ENCODE measurements at regions not wholly inside any gene's neighbourhood (a gene's known extent, or its start where the extent isn't known, plus 50 kb on each side); places are given as distances from the start of the nearest gene placed in this dataset.

GRCh38 chr20:39181490-39181889 lies 219.3 kb downstream of the DHX35 start:
- ATAC-seq (ENCODE audit: poor library complexity), result no peak
- Mint-ChIP-seq H3K36me3 (ENCODE audit: low read depth) (no peaks in the 10 kb centered on the region), H3K4me3 (no peak overlapping the region), H3K4me1 (ENCODE audit: low read depth) (no peaks in the 10 kb centered on the region), H3K27ac (no peak overlapping the region), H3K9me3 (peaks cover 3% of the 10 kb centered on the region), H3K27me3 (peaks cover 7% of the 10 kb centered on the region)
- TF ChIP-seq, protein P1, sequence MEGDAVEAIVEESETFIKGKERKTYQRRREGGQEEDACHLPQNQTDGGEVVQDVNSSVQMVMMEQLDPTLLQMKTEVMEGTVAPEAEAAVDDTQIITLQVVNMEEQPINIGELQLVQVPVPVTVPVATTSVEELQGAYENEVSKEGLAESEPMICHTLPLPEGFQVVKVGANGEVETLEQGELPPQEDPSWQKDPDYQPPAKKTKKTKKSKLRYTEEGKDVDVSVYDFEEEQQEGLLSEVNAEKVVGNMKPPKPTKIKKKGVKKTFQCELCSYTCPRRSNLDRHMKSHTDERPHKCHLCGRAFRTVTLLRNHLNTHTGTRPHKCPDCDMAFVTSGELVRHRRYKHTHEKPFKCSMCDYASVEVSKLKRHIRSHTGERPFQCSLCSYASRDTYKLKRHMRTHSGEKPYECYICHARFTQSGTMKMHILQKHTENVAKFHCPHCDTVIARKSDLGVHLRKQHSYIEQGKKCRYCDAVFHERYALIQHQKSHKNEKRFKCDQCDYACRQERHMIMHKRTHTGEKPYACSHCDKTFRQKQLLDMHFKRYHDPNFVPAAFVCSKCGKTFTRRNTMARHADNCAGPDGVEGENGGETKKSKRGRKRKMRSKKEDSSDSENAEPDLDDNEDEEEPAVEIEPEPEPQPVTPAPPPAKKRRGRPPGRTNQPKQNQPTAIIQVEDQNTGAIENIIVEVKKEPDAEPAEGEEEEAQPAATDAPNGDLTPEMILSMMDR (IDR thresholded peaks at IDR 0.05), result no peak
- no peak for DNase-seq
- H3K27me3 ChIP-seq (ENCODE audit: control insufficient read depth in 1 of 2, insufficient read depth in 2 of 2, low read length in 2 of 2), result peaks cover 0 to 4% of the 10 kb centered on the region in 2 experiments
- H3K4me3 ChIP-seq (ENCODE audit: low read length), result no peak overlapping the region
- intact Hi-C loops (cut with DNase I, micrococcal nuclease), result no loop called here
- CTCF ChIA-PET, result no interaction called here
- H3K36me3 ChIP-seq (ENCODE audit: insufficient read depth, low read length), result no peaks in the 10 kb centered on the region
- no peaks in the 10 kb centered on the region for H3K9me3 ChIP-seq (ENCODE audit: control insufficient read depth in 1 of 2, insufficient read depth in 1 of 2, low read length in 2 of 2)
- no peaks in the 10 kb centered on the region for H3K4me1 ChIP-seq (ENCODE audit: insufficient read depth, low read length)
- H3K27ac ChIP-seq (ENCODE audit: low read depth in 1 of 2, low read length in 2 of 2), result no peak overlapping the region
- POLR2A ChIA-PET, result no interaction called here

DNA sequence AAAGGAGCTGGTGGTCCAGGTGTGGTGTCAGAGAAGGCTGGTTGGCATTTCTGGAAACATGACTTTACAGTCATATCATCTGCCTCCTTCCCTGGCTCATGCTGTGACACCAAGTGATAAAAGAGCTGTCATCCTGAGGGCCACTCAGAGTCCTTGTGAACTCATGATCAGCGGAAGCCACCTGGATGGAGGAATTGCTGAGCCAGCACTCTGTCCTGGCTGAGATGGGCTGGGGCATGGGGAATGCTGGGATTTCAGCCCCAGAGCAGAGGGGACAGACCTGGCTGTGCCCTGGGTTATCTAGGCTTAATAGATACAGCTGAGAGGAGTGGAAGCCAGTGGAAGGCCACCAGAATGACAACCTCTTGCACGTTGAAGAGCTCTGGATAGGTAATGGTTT lies 214.3 kb downstream of the DHX35 start:
- H3K36me3 ChIP-seq (ENCODE audit: insufficient read depth, low read length), result no peaks in the 10 kb centered on the region
- no peaks in the 10 kb centered on the region for H3K4me1 Mint-ChIP-seq (ENCODE audit: low read depth)
- H3K27ac ChIP-seq (ENCODE audit: low read depth in 1 of 2, low read length in 2 of 2), result no peak overlapping the region
- TF ChIP-seq, protein P1 (IDR thresholded peaks at IDR 0.05), result no peak
- no peak for DNase-seq
- H3K9me3 ChIP-seq (ENCODE audit: control insufficient read depth in 1 of 2, insufficient read depth in 1 of 2, low read length in 2 of 2), result no peaks in the 10 kb centered on the region
- H3K4me3 ChIP-seq (ENCODE audit: low read length), result no peak overlapping the region
- no peak for ATAC-seq (ENCODE audit: poor library complexity)
- peaks cover 4% of the 10 kb centered on the region in 2 experiments for H3K27me3 ChIP-seq (ENCODE audit: control insufficient read depth in 1 of 2, insufficient read depth in 2 of 2, low read length in 2 of 2)
- no peak overlapping the region for H3K27ac Mint-ChIP-seq
- intact Hi-C loops (cut with DNase I, micrococcal nuclease), result no loop called here
- no peak overlapping the region for H3K4me3 Mint-ChIP-seq
- ChIA-PET CTCF (no interaction called here), POLR2A (no interaction called here)
- H3K36me3 Mint-ChIP-seq (ENCODE audit: low read depth), result no peaks in the 10 kb centered on the region
- peaks cover 30% of the 10 kb centered on the region for H3K27me3 Mint-ChIP-seq
- H3K4me1 ChIP-seq (ENCODE audit: insufficient read depth, low read length), result no peaks in the 10 kb centered on the region
- no peaks in the 10 kb centered on the region for H3K9me3 Mint-ChIP-seq

GRCh38 chr20:39170896-39171463 lies 208.8 kb downstream of the DHX35 start:
- no peak for ATAC-seq (ENCODE audit: poor library complexity)
- ChIA-PET POLR2A (no interaction called here), CTCF (no interaction called here)

More at GRCh38 chr20:39170896-39171463, 208.8 kb downstream of the DHX35 start:
- Histone ChIP-seq H3K36me3 (ENCODE audit: insufficient read depth, low read length) (no peaks in the 10 kb centered on the region), H3K9me3 (ENCODE audit: control insufficient read depth in 1 of 2, insufficient read depth in 1 of 2, low read length in 2 of 2) (no peaks in the 10 kb centered on the region), H3K4me1 (ENCODE audit: insufficient read depth, low read length) (no peaks in the 10 kb centered on the region), H3K27ac (ENCODE audit: low read depth in 1 of 2, low read length in 2 of 2) (no peak overlapping the region), H3K27me3 (ENCODE audit: control insufficient read depth in 1 of 2, insufficient read depth in 2 of 2, low read length in 2 of 2) (peaks cover 0 to 4% of the 10 kb centered on the region in 2 experiments), H3K4me3 (ENCODE audit: low read length) (no peak overlapping the region)
- Mint-ChIP-seq H3K4me3 (no peak overlapping the region), H3K27ac (no peak overlapping the region), H3K4me1 (ENCODE audit: low read depth) (no peaks in the 10 kb centered on the region), H3K36me3 (ENCODE audit: low read depth) (no peaks in the 10 kb centered on the region), H3K27me3 (peaks cover 35% of the 10 kb centered on the region), H3K9me3 (no peaks in the 10 kb centered on the region)
- DNase-seq, result no peak
- intact Hi-C loops (cut with DNase I, micrococcal nuclease), result no loop called here
- TF ChIP-seq, protein P1 (IDR thresholded peaks at IDR 0.05), result no peak
